A549 (cell line): ENCODE measurements at regions not wholly inside any gene's neighbourhood (a gene's known extent, or its start where the extent isn't known, plus 50 kb on each side); places are given as distances from the start of the nearest gene placed in this dataset.

Experiments used
- ATAC-seq, 2 experiments: fragments of 200-7000 bp in 1 of 2; fragments of >200 bp in 1 of 2; cut with Nextera tagmentation in 1 of 2; cut with Tn5 transposase in 1 of 2; 3 replicates each; pipeline versions ENCODE4 v1.8.0 to v1.9.1; 2018 to 2020; ENCODE audit warnings: mild to moderate bottlenecking in 1 of 2, moderate library complexity in 1 of 2
- CTCF ChIA-PET: fragments of 300-600 bp; sonication (Branson Sonifier 250); formaldehyde crosslinking; extraction: SDS; loops from one replicate; lab custom pipeline; 2021; ENCODE audit warnings: antibody characterized with exemption, inconsistent platforms; lab: Yijun Ruan, JAX
- POLR2A ChIA-PET: fragments of 350-600 bp; formaldehyde crosslinking; extraction: SDS; loops from one replicate; lab custom pipeline; 2021; ENCODE audit warnings: antibody characterized with exemption, inconsistent platforms; lab: Yijun Ruan, JAX
- DNase-seq, 2 experiments: peaks; one replicate each; pipeline versions ENCODE4 v3.0.0 to v3.0.0-alpha.2; 2011 to 2016; ENCODE audit warnings: low read depth in 1 of 2, low spot score in 1 of 2
- FAIRE-seq: peaks from 2 replicates; lab custom pipeline; 2011; peaks lifted over from hg19 to GRCh38; lab: Jason Lieb, UNC
- H3K27ac ChIP-seq, 2 experiments: fragments of >200 bp; sonication (Bioruptor Twin); formaldehyde crosslinking; 3 replicates each; pipeline ENCODE4 v1.5.1; 2016 to 2017
- H3K4me1 ChIP-seq: fragments of >200 bp; sonication (Bioruptor Twin); formaldehyde crosslinking; 3 replicates; pipeline ENCODE4 v1.6.1; 2016
- H3K4me2 ChIP-seq: fragments of >200 bp; sonication (Bioruptor Twin); formaldehyde crosslinking; 3 replicates; pipeline ENCODE4 v1.6.1; 2016
- H3K4me3 ChIP-seq: fragments of >200 bp; sonication (Bioruptor Twin); formaldehyde crosslinking; 3 replicates; pipeline ENCODE4 v1.5.1; 2016
- H3K9me3 ChIP-seq: fragments of >200 bp; sonication (Bioruptor Twin); formaldehyde crosslinking; 3 replicates; pipeline ENCODE4 v1.6.1; 2016
- ATOH8 ChIP-seq: fragments of 250-450 bp; sonication (Bioruptor Pico); IDR thresholded peaks from 2 replicates; pipeline ENCODE4 v1.5.0; 2020; ENCODE audit warnings: low read depth, mild to moderate bottlenecking, moderate library complexity
- CBX8 ChIP-seq: fragments of 200-600 bp; sonication (generic); IDR thresholded peaks from 2 replicates; pipeline ENCODE4 v1.6.1; 2016
- EHF ChIP-seq: fragments of 250-450 bp; sonication (Bioruptor Pico); IDR thresholded peaks from 2 replicates; pipeline ENCODE4 v1.5.0; 2020; ENCODE audit warnings: mild to moderate bottlenecking
- EHMT2 ChIP-seq: fragments of 200-600 bp; sonication (generic); IDR thresholded peaks from 2 replicates; pipeline ENCODE4 v1.6.1; 2016; ENCODE audit warnings: antibody characterized with exemption, low read depth, mild to moderate bottlenecking, moderate library complexity
- EP300 ChIP-seq, 2 experiments: fragments of >200 bp; sonication (Bioruptor Twin); formaldehyde crosslinking; IDR thresholded peaks; 2 replicates in 1 of 2; 3 replicates in 1 of 2; pipeline ENCODE4 v1.6.1; 2016 to 2017
- ESRRA ChIP-seq: fragments of 150-350 bp; IDR thresholded peaks from 2 replicates; pipeline ENCODE4 v1.6.1; 2014; ENCODE audit warnings: mild to moderate bottlenecking, low read length, borderline replicate concordance
- FOSB ChIP-seq: fragments of 250-450 bp; sonication (Bioruptor Pico); IDR thresholded peaks from 2 replicates; pipeline ENCODE4 v1.5.0; 2020; ENCODE audit warnings: mild to moderate bottlenecking, moderate library complexity
- FOSL2 ChIP-seq, 2 experiments: fragments of 450-650 bp in 1 of 2; fragments of >200 bp in 1 of 2; sonication (Bioruptor Twin) in 1 of 2; formaldehyde crosslinking; IDR thresholded peaks; 2 replicates each; pipeline versions ENCODE4 v1.5.0 to v1.6.1; 2016 to 2020; ENCODE audit warnings: mild to moderate bottlenecking in 1 of 2, moderate library complexity in 1 of 2
- FOXS1 ChIP-seq: fragments of 250-450 bp; sonication (Bioruptor Pico); IDR thresholded peaks from 2 replicates; pipeline ENCODE4 v1.5.0; 2020; ENCODE audit warnings: mild to moderate bottlenecking, moderate library complexity
- HEYL ChIP-seq: fragments of 250-450 bp; sonication (Bioruptor Pico); IDR thresholded peaks from 2 replicates; pipeline ENCODE4 v1.8.0; 2021; ENCODE audit warnings: mild to moderate bottlenecking, moderate library complexity
- HMGXB4 ChIP-seq: fragments of 250-450 bp; sonication (Bioruptor Pico); IDR thresholded peaks from 2 replicates; pipeline ENCODE4 v1.5.0; 2021; ENCODE audit warnings: mild to moderate bottlenecking, moderate library complexity, borderline replicate concordance
- JUNB ChIP-seq: fragments of >200 bp; sonication (Bioruptor Twin); formaldehyde crosslinking; IDR thresholded peaks from 2 replicates; pipeline ENCODE4 v1.6.1; 2016
- KDM5A ChIP-seq: fragments of 200-600 bp; sonication (generic); IDR thresholded peaks from 2 replicates; pipeline ENCODE4 v1.6.1; 2016; ENCODE audit warnings: antibody characterized with exemption, mild to moderate bottlenecking
- NR3C1 ChIP-seq: fragments of >200 bp; sonication (Bioruptor Twin); formaldehyde crosslinking; IDR thresholded peaks from 3 replicates; pipeline ENCODE4 v1.6.1; 2017
- RNF2 ChIP-seq: fragments of 200-600 bp; sonication (generic); IDR thresholded peaks from 2 replicates; pipeline ENCODE4 v1.6.1; 2016; ENCODE audit warnings: low read depth, mild to moderate bottlenecking, antibody characterized with exemption, moderate library complexity, borderline replicate concordance
- SREBF2 ChIP-seq: fragments of 450-650 bp; IDR thresholded peaks from 2 replicates; pipeline ENCODE4 v1.6.1; 2014; ENCODE audit warnings: mild to moderate bottlenecking, moderate library complexity
- TFCP2L1 ChIP-seq: fragments of 250-450 bp; sonication (Bioruptor Pico); IDR thresholded peaks from 2 replicates; pipeline ENCODE4 v1.5.0; 2021; ENCODE audit warnings: mild to moderate bottlenecking
- ZC3H11A ChIP-seq: fragments of 450-650 bp; IDR thresholded peaks from 2 replicates; pipeline ENCODE4 v1.6.1; 2014; ENCODE audit warnings: antibody characterized with exemption, mild to moderate bottlenecking
- ZSCAN20 ChIP-seq: fragments of 250-450 bp; sonication (Bioruptor Pico); IDR thresholded peaks from 2 replicates; pipeline ENCODE4 v1.8.0; 2022; ENCODE audit warnings: mild to moderate bottlenecking, moderate library complexity
- WGBS: methylation state at CpG from one replicate; pipeline ENCODE4 v1.1.6; 2017; ENCODE audit errors: missing lambda C conversion rate; 5-methylcytosine and 5-hydroxymethylcytosine counted together
- TF ChIP-seq, protein P1 (sequence below): fragments of >200 bp; sonication (Bioruptor Twin); formaldehyde crosslinking; IDR thresholded peaks from 3 replicates; pipeline ENCODE4 v1.5.1; 2016
- TF ChIP-seq, protein P2 (sequence below): fragments of 200-600 bp; sonication (generic); IDR thresholded peaks from 2 replicates; pipeline ENCODE4 v1.6.1; 2016; ENCODE audit warnings: antibody characterized with exemption, mild to moderate bottlenecking, moderate library complexity
- TF ChIP-seq, protein P3 (sequence below): fragments of 150-350 bp; IDR thresholded peaks from 2 replicates; pipeline ENCODE4 v1.6.1; 2014; ENCODE audit warnings: low read depth, mild to moderate bottlenecking, low read length

DNA sequence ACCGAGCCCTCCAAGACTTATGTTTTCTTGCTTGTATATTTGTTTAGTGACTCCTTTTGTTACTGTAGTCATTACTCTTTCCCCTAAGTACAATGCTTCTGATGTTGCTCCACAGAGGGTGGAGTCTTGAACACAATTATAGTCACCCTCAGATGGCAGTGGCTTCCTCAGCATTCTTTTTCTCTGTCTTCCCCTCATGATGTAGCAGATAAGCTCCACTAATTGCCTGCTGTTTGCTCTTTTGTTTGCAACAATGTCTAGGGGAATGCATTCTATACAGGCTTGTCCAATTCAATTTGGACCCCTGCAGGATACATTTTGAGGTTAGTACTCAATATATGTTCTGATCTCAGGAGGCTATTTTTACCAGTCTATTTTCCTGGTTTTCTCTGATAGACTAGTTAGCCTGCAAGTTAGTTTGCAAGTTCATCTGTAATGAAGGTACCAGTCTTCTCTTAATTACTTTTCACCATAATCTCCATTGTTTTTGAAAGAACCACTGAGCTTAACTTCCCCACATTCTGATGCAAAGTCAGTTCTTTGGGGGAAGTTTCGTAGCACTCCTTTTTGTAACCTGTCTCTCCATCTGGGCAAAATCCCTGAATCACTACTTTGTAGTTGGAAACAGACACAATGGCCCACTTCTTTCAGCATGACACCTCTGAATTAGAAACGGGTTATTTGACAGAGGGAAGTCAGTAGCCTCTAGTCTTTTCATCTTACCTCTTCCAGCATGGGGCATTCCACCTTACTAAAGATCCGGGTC is 1509.2 kb downstream of the CDH11 start:
- no peak overlapping the region for H3K4me2 ChIP-seq

DNA sequence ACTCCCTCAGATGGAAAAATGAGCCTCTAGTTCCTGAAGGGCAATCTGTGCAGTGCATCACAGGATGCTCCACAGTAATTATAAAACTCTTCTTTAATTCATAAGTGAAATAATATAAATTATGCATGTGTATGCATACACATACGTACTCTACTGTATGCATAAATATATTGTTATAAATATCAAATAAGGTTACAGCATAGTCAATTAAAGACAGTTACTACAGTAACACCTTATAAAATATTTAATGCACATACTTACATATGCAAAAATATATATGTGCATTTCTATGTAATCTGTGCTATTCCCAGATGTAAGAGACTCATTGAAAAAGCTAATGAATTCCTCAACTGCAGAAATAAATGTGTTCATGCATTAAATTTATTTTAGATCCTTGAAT is 1515.1 kb downstream of the CDH11 start:
- H3K4me3 ChIP-seq: no peak overlapping the region
- FAIRE-seq: no peak
- H3K4me1 ChIP-seq: no peaks in the 10 kb centered on the region
- H3K9me3 ChIP-seq: peaks cover 6% of the 10 kb centered on the region; the same call in 1 of the 3 replicates
- ChIA-PET POLR2A (no interaction called here), CTCF (interaction anchor here (0.5 kb wide), 1 partner anchor 15 kb away, joined by 4 read pairs; no protein-coding TSS in a partner anchor)
- H3K4me2 ChIP-seq: no peak overlapping the region
- WGBS: 41% methylated on average over 1 of the region's 1 CpG
- no peak for ATAC-seq
- TF ChIP-seq ZC3H11A (no peak), EHF (CRISPR knock-in tag) (no peak), SREBF2 (no peak), RNF2 (no peak), HEYL (CRISPR knock-in tag) (no peak), FOSL2 (IDR thresholded peaks at IDR 0.05) (no peak), FOSL2 (CRISPR knock-in tag; IDR thresholded peaks at IDR 0.05) (no peak), TFCP2L1 (CRISPR knock-in tag) (no peak), NR3C1 (no peak), FOSB (CRISPR knock-in tag) (no peak), KDM5A (no peak), CBX8 (no peak)
- DNase-seq: no peak
- no peak overlapping the region for H3K27ac ChIP-seq

More for the DNA sequence above, 1509.2 kb downstream of the CDH11 start:
- CTCF ChIA-PET: no interaction called here
- Histone ChIP-seq H3K27ac (no peak overlapping the region), H3K9me3 (peaks cover 10% of the 10 kb centered on the region; the same call in 1 of the 3 replicates), H3K4me3 (no peak overlapping the region), H3K4me1 (peaks cover 15% of the 10 kb centered on the region; the same call in 2 of the 3 replicates)
- TF ChIP-seq EHMT2 (no peak), JUNB (no peak), HMGXB4 (no peak), CBX8 (no peak), ZSCAN20 (CRISPR knock-in tag) (no peak), EP300 (IDR thresholded peaks at IDR 0.05) (no peak)
- FAIRE-seq (no peak), ATAC-seq (no peak), DNase-seq (no peak)
- WGBS: 42% methylated on average over 4 of the region's 4 CpGs
- POLR2A ChIA-PET: no interaction called here

- H3K27ac ChIP-seq: no peak overlapping the region
- ATAC-seq: no peak
- H3K4me2 ChIP-seq: no peak overlapping the region
- no peaks in the 10 kb centered on the region for H3K4me1 ChIP-seq
- FAIRE-seq: no peak
- no peaks in the 10 kb centered on the region for H3K9me3 ChIP-seq
- H3K4me3 ChIP-seq: no peak overlapping the region
- WGBS: 0% methylated on average over 2 of the region's 3 CpGs
- POLR2A ChIA-PET: no interaction called here
- CTCF ChIA-PET: no interaction called here
- DNase-seq: no peak
- TF ChIP-seq, protein P1, sequence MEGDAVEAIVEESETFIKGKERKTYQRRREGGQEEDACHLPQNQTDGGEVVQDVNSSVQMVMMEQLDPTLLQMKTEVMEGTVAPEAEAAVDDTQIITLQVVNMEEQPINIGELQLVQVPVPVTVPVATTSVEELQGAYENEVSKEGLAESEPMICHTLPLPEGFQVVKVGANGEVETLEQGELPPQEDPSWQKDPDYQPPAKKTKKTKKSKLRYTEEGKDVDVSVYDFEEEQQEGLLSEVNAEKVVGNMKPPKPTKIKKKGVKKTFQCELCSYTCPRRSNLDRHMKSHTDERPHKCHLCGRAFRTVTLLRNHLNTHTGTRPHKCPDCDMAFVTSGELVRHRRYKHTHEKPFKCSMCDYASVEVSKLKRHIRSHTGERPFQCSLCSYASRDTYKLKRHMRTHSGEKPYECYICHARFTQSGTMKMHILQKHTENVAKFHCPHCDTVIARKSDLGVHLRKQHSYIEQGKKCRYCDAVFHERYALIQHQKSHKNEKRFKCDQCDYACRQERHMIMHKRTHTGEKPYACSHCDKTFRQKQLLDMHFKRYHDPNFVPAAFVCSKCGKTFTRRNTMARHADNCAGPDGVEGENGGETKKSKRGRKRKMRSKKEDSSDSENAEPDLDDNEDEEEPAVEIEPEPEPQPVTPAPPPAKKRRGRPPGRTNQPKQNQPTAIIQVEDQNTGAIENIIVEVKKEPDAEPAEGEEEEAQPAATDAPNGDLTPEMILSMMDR: no peak
- TF ChIP-seq FOSL2 (IDR thresholded peaks at IDR 0.05): no peak
- TF ChIP-seq FOSL2 (CRISPR knock-in tag; IDR thresholded peaks at IDR 0.05): no peak
- TF ChIP-seq SREBF2: no peak
- TF ChIP-seq ZSCAN20 (CRISPR knock-in tag): no peak
- no peak for TF ChIP-seq FOXS1 (CRISPR knock-in tag)
- TF ChIP-seq, protein P2, sequence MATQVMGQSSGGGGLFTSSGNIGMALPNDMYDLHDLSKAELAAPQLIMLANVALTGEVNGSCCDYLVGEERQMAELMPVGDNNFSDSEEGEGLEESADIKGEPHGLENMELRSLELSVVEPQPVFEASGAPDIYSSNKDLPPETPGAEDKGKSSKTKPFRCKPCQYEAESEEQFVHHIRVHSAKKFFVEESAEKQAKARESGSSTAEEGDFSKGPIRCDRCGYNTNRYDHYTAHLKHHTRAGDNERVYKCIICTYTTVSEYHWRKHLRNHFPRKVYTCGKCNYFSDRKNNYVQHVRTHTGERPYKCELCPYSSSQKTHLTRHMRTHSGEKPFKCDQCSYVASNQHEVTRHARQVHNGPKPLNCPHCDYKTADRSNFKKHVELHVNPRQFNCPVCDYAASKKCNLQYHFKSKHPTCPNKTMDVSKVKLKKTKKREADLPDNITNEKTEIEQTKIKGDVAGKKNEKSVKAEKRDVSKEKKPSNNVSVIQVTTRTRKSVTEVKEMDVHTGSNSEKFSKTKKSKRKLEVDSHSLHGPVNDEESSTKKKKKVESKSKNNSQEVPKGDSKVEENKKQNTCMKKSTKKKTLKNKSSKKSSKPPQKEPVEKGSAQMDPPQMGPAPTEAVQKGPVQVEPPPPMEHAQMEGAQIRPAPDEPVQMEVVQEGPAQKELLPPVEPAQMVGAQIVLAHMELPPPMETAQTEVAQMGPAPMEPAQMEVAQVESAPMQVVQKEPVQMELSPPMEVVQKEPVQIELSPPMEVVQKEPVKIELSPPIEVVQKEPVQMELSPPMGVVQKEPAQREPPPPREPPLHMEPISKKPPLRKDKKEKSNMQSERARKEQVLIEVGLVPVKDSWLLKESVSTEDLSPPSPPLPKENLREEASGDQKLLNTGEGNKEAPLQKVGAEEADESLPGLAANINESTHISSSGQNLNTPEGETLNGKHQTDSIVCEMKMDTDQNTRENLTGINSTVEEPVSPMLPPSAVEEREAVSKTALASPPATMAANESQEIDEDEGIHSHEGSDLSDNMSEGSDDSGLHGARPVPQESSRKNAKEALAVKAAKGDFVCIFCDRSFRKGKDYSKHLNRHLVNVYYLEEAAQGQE: no peak
- TF ChIP-seq ESRRA: no peak
- TF ChIP-seq, protein P3, sequence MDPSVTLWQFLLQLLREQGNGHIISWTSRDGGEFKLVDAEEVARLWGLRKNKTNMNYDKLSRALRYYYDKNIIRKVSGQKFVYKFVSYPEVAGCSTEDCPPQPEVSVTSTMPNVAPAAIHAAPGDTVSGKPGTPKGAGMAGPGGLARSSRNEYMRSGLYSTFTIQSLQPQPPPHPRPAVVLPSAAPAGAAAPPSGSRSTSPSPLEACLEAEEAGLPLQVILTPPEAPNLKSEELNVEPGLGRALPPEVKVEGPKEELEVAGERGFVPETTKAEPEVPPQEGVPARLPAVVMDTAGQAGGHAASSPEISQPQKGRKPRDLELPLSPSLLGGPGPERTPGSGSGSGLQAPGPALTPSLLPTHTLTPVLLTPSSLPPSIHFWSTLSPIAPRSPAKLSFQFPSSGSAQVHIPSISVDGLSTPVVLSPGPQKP: no peak
- no peak for TF ChIP-seq NR3C1
- TF ChIP-seq ATOH8 (CRISPR knock-in tag): no peak
Measured at GRCh38 chr16:63602206-63602927, 1519.5 kb downstream of the CDH11 start.
